ENCODE measurements at regions not wholly inside any gene's neighbourhood (a gene's known extent, or its start where the extent isn't known, plus 50 kb on each side); places are given as distances from the start of the nearest gene placed in this dataset.

DNA sequence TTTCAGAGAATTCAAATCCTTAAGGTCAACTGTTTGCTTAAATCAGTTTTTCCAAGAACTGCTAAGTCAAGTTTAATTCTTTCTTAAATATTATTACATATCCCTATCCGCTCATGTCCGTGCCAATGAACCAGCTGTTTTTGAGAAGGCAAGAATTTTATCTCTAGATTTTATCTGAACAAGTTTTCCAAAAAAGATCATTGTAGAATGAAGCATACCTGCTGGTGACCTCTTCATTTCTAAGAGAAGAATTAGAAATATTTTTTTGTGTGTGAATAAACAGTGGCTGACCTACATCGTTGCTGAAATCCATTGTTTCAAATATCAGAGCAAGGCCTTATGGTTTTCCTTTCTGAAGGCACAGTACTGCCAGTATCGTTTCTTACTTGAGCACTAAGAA, 58.4 kb upstream of the RND3 start:
- no peak for TF ChIP-seq EZH2phosphoT487 (IDR thresholded peaks at IDR 0.05; ENCODE audit: borderline replicate concordance, low read length)
- TF ChIP-seq, protein P1, sequence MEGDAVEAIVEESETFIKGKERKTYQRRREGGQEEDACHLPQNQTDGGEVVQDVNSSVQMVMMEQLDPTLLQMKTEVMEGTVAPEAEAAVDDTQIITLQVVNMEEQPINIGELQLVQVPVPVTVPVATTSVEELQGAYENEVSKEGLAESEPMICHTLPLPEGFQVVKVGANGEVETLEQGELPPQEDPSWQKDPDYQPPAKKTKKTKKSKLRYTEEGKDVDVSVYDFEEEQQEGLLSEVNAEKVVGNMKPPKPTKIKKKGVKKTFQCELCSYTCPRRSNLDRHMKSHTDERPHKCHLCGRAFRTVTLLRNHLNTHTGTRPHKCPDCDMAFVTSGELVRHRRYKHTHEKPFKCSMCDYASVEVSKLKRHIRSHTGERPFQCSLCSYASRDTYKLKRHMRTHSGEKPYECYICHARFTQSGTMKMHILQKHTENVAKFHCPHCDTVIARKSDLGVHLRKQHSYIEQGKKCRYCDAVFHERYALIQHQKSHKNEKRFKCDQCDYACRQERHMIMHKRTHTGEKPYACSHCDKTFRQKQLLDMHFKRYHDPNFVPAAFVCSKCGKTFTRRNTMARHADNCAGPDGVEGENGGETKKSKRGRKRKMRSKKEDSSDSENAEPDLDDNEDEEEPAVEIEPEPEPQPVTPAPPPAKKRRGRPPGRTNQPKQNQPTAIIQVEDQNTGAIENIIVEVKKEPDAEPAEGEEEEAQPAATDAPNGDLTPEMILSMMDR (IDR thresholded peaks at IDR 0.05; ENCODE audit: low read depth, low read length, poor library complexity, severe bottlenecking) = no peak
- Histone ChIP-seq H3K4me1 (ENCODE audit: control insufficient read depth, low read length) (no peaks in the 10 kb centered on the region), H4K20me1 (ENCODE audit: control insufficient read depth, insufficient read depth, low read depth, low read length) (no peaks in the 10 kb centered on the region), H3K79me2 (ENCODE audit: control insufficient read depth, low read length) (no peaks in the 10 kb centered on the region), H3K27me3 (ENCODE audit: control insufficient read depth, low read length) (no peaks in the 10 kb centered on the region), H3K9me2 (replicated peaks; ENCODE audit: control insufficient read depth, low read length) (no peaks in the 10 kb centered on the region), H3K27ac (ENCODE audit: low read depth, low read length) (no peak overlapping the region), H3F3A (ENCODE audit: control insufficient read depth, insufficient read depth) (no peaks in the 10 kb centered on the region), H3K4me2 (ENCODE audit: low read length) (no peak overlapping the region), H3K9me3 (ENCODE audit: control insufficient read depth, insufficient read depth, low read length) (no peaks in the 10 kb centered on the region), H3K36me3 (ENCODE audit: control insufficient read depth, low read length) (no peaks in the 10 kb centered on the region), H3K4me3 (ENCODE audit: low read length) (no peak overlapping the region)

DNA sequence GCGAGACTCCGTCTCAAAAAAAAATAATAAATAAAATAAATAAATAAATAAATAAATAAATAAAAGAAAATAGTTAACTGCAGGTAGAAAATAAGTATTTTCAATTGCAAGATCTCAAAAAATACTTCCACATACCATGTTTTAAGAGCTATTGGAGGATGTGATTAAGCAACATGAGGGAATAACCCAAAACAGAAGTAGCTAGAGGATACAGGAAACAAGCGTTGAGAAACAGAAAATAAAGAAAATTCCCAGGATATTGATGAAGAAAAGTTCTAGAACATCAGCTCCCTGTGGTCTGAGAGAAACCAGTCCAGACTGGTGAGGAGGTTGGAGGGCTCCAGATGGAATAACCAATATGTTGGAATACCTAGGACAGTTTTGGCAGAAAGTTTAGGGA, 57.3 kb upstream of the RND3 start:
- no peaks in the 10 kb centered on the region for H3K9me3 ChIP-seq (ENCODE audit: control insufficient read depth, insufficient read depth, low read length)
- H3K4me2 ChIP-seq (ENCODE audit: low read length) = no peak overlapping the region
- no peaks in the 10 kb centered on the region for H4K20me1 ChIP-seq (ENCODE audit: control insufficient read depth, insufficient read depth, low read depth, low read length)
- no peaks in the 10 kb centered on the region for H3K9me2 ChIP-seq (replicated peaks; ENCODE audit: control insufficient read depth, low read length)
- H3K27ac ChIP-seq (ENCODE audit: low read depth, low read length) = no peak overlapping the region
- no peak for TF ChIP-seq EZH2phosphoT487 (IDR thresholded peaks at IDR 0.05; ENCODE audit: borderline replicate concordance, low read length)
- TF ChIP-seq, protein P1 (IDR thresholded peaks at IDR 0.05; ENCODE audit: low read depth, low read length, poor library complexity, severe bottlenecking) = no peak
- H3K27me3 ChIP-seq (ENCODE audit: control insufficient read depth, low read length) = no peaks in the 10 kb centered on the region
- no peaks in the 10 kb centered on the region for H3K36me3 ChIP-seq (ENCODE audit: control insufficient read depth, low read length)
- no peaks in the 10 kb centered on the region for H3K79me2 ChIP-seq (ENCODE audit: control insufficient read depth, low read length)
- no peaks in the 10 kb centered on the region for H3F3A ChIP-seq (ENCODE audit: control insufficient read depth, insufficient read depth)
- H3K4me1 ChIP-seq (ENCODE audit: control insufficient read depth, low read length) = no peaks in the 10 kb centered on the region
- no peak overlapping the region for H3K4me3 ChIP-seq (ENCODE audit: low read length)

DNA sequence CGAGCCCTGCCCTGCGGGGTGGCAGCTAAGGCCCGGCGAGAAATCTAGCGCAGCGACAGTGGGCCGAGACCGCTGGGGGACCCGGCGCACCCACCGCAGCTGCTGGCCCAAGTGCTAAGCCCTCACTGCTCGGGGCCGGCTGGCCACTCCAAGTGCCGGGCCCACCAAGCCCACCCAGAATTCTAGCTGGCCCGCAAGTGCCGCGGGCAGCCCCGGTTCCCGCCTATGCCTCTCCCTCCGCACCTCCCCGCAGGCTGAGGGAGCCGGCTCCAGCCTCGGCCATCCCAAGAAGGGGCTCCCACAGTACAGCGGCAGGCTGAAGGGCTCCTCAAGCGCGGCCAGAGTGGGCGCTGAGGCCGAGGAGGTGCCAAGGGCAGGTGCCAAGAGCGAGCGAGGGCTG, 55.2 kb upstream of the RND3 start:
- no peaks in the 10 kb centered on the region for H4K20me1 ChIP-seq (ENCODE audit: control insufficient read depth, insufficient read depth, low read depth, low read length)
- no peak for TF ChIP-seq EZH2phosphoT487 (IDR thresholded peaks at IDR 0.05; ENCODE audit: borderline replicate concordance, low read length)
- TF ChIP-seq, protein P1 (IDR thresholded peaks at IDR 0.05; ENCODE audit: low read depth, low read length, poor library complexity, severe bottlenecking) = no peak
- no peaks in the 10 kb centered on the region for H3K9me3 ChIP-seq (ENCODE audit: control insufficient read depth, insufficient read depth, low read length)
- H3K9me2 ChIP-seq (replicated peaks; ENCODE audit: control insufficient read depth, low read length) = no peaks in the 10 kb centered on the region
- no peak overlapping the region for H3K27ac ChIP-seq (ENCODE audit: low read depth, low read length)
- H3F3A ChIP-seq (ENCODE audit: control insufficient read depth, insufficient read depth) = no peaks in the 10 kb centered on the region
- H3K4me3 ChIP-seq (ENCODE audit: low read length) = no peak overlapping the region
- H3K79me2 ChIP-seq (ENCODE audit: control insufficient read depth, low read length) = no peaks in the 10 kb centered on the region
- H3K4me1 ChIP-seq (ENCODE audit: control insufficient read depth, low read length) = no peaks in the 10 kb centered on the region
- H3K4me2 ChIP-seq (ENCODE audit: low read length) = no peak overlapping the region
- H3K27me3 ChIP-seq (ENCODE audit: control insufficient read depth, low read length) = no peaks in the 10 kb centered on the region
- H3K36me3 ChIP-seq (ENCODE audit: control insufficient read depth, low read length) = no peaks in the 10 kb centered on the region

DNA sequence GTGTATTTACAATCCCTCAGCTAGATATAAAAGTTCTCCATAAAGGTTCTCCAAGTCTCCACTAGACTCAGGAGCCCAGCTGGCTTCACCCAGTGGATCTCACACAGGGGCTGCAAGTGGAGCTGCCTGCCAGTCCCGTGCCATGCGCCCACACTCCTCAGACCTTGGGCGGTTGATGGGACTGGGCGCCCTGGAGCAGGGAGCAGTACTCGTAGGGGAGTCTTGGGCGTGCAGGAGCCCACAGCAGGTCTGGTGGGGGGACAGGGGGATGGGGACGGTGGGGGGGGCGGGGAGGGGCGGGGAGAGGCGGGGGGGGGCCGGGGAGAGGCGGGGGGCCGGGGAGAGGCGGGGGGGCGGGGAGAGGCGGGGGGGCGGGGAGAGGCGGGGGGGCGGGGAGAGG, 54.7 kb upstream of the RND3 start:
- H3K9me2 ChIP-seq (replicated peaks; ENCODE audit: control insufficient read depth, low read length) = no peaks in the 10 kb centered on the region
- no peak overlapping the region for H3K27ac ChIP-seq (ENCODE audit: low read depth, low read length)
- H3K4me3 ChIP-seq (ENCODE audit: low read length) = no peak overlapping the region
- H3K27me3 ChIP-seq (ENCODE audit: control insufficient read depth, low read length) = no peaks in the 10 kb centered on the region
- H3K4me1 ChIP-seq (ENCODE audit: control insufficient read depth, low read length) = no peaks in the 10 kb centered on the region
- no peaks in the 10 kb centered on the region for H3K9me3 ChIP-seq (ENCODE audit: control insufficient read depth, insufficient read depth, low read length)
- H4K20me1 ChIP-seq (ENCODE audit: control insufficient read depth, insufficient read depth, low read depth, low read length) = no peaks in the 10 kb centered on the region
- no peaks in the 10 kb centered on the region for H3K79me2 ChIP-seq (ENCODE audit: control insufficient read depth, low read length)
- no peak overlapping the region for H3K4me2 ChIP-seq (ENCODE audit: low read length)
- no peaks in the 10 kb centered on the region for H3F3A ChIP-seq (ENCODE audit: control insufficient read depth, insufficient read depth)
- TF ChIP-seq, protein P1 (IDR thresholded peaks at IDR 0.05; ENCODE audit: low read depth, low read length, poor library complexity, severe bottlenecking) = no peak
- TF ChIP-seq EZH2phosphoT487 (IDR thresholded peaks at IDR 0.05; ENCODE audit: borderline replicate concordance, low read length) = no peak
- no peaks in the 10 kb centered on the region for H3K36me3 ChIP-seq (ENCODE audit: control insufficient read depth, low read length)

All from DOHH2 (cell line).